ENCODE measurements at regions not wholly inside any gene's neighbourhood (a gene's known extent, or its start where the extent isn't known, plus 50 kb on each side); places are given as distances from the start of the nearest gene placed in this dataset.

DNA sequence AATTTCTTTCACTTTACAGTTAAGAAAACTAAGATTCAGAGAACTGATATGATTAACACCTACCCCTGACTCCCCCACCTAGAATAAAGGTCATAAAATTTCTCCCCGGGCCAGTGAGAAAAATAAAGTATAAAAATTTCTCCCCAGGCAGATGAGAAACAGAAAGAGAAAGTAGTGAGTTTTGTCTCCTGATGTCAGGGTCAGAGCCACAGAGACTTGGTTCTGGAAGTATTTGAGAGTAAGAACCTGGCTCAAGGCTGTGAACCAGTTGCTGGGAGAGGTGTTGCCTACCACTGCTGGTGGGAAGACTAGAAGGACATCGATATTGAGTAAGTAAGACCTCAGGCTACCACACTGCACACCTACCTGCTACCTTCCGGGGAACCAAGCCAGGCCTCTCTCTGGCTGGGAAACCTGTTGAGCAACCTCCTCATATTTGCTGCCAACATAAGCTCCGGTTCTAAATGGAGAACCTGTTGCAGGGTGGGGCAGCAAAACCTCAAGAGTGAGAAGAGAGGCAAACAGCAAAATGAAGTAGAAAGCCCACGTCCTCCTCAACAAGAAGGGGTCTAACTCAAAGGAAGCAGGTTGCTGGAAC lies 104.2 kb upstream of the PUDP start:
- TF ChIP-seq, protein P1, sequence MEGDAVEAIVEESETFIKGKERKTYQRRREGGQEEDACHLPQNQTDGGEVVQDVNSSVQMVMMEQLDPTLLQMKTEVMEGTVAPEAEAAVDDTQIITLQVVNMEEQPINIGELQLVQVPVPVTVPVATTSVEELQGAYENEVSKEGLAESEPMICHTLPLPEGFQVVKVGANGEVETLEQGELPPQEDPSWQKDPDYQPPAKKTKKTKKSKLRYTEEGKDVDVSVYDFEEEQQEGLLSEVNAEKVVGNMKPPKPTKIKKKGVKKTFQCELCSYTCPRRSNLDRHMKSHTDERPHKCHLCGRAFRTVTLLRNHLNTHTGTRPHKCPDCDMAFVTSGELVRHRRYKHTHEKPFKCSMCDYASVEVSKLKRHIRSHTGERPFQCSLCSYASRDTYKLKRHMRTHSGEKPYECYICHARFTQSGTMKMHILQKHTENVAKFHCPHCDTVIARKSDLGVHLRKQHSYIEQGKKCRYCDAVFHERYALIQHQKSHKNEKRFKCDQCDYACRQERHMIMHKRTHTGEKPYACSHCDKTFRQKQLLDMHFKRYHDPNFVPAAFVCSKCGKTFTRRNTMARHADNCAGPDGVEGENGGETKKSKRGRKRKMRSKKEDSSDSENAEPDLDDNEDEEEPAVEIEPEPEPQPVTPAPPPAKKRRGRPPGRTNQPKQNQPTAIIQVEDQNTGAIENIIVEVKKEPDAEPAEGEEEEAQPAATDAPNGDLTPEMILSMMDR (IDR thresholded peaks at IDR 0.05): no peak
- TF ChIP-seq, protein P2, sequence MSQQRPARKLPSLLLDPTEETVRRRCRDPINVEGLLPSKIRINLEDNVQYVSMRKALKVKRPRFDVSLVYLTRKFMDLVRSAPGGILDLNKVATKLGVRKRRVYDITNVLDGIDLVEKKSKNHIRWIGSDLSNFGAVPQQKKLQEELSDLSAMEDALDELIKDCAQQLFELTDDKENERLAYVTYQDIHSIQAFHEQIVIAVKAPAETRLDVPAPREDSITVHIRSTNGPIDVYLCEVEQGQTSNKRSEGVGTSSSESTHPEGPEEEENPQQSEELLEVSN (IDR thresholded peaks at IDR 0.05; ENCODE audit: borderline replicate concordance, low read depth): no peak
- no peak for TF ChIP-seq ESRRA (IDR thresholded peaks at IDR 0.05; ENCODE audit: borderline replicate concordance, low read length)
- TF ChIP-seq, protein P3, sequence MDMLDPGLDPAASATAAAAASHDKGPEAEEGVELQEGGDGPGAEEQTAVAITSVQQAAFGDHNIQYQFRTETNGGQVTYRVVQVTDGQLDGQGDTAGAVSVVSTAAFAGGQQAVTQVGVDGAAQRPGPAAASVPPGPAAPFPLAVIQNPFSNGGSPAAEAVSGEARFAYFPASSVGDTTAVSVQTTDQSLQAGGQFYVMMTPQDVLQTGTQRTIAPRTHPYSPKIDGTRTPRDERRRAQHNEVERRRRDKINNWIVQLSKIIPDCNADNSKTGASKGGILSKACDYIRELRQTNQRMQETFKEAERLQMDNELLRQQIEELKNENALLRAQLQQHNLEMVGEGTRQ (IDR thresholded peaks at IDR 0.05): no peak
- no peak for TF ChIP-seq POLR2AphosphoS2 (conservative IDR thresholded peaks at IDR 0.05; ENCODE audit: low read length)
- no peak for TF ChIP-seq BHLHE40 (IDR thresholded peaks at IDR 0.05; ENCODE audit: low read depth, low read length)
- no peak for TF ChIP-seq RCOR1 (IDR thresholded peaks at IDR 0.05; ENCODE audit: low read depth, low read length)
- TF ChIP-seq, protein P4, sequence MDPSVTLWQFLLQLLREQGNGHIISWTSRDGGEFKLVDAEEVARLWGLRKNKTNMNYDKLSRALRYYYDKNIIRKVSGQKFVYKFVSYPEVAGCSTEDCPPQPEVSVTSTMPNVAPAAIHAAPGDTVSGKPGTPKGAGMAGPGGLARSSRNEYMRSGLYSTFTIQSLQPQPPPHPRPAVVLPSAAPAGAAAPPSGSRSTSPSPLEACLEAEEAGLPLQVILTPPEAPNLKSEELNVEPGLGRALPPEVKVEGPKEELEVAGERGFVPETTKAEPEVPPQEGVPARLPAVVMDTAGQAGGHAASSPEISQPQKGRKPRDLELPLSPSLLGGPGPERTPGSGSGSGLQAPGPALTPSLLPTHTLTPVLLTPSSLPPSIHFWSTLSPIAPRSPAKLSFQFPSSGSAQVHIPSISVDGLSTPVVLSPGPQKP (IDR thresholded peaks at IDR 0.05; ENCODE audit: low read depth, low read length): no peak
- TF ChIP-seq, protein P5, sequence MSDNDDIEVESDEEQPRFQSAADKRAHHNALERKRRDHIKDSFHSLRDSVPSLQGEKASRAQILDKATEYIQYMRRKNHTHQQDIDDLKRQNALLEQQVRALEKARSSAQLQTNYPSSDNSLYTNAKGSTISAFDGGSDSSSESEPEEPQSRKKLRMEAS (IDR thresholded peaks at IDR 0.05): no peak
- TF ChIP-seq NPAS2 (CRISPR knock-in tag; IDR thresholded peaks at IDR 0.05; ENCODE audit: borderline replicate concordance): no peak
- TF ChIP-seq, protein P6, sequence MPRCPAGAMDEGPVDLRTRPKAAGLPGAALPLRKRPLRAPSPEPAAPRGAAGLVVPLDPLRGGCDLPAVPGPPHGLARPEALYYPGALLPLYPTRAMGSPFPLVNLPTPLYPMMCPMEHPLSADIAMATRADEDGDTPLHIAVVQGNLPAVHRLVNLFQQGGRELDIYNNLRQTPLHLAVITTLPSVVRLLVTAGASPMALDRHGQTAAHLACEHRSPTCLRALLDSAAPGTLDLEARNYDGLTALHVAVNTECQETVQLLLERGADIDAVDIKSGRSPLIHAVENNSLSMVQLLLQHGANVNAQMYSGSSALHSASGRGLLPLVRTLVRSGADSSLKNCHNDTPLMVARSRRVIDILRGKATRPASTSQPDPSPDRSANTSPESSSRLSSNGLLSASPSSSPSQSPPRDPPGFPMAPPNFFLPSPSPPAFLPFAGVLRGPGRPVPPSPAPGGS (IDR thresholded peaks at IDR 0.05): no peak
- TF ChIP-seq, protein P7, sequence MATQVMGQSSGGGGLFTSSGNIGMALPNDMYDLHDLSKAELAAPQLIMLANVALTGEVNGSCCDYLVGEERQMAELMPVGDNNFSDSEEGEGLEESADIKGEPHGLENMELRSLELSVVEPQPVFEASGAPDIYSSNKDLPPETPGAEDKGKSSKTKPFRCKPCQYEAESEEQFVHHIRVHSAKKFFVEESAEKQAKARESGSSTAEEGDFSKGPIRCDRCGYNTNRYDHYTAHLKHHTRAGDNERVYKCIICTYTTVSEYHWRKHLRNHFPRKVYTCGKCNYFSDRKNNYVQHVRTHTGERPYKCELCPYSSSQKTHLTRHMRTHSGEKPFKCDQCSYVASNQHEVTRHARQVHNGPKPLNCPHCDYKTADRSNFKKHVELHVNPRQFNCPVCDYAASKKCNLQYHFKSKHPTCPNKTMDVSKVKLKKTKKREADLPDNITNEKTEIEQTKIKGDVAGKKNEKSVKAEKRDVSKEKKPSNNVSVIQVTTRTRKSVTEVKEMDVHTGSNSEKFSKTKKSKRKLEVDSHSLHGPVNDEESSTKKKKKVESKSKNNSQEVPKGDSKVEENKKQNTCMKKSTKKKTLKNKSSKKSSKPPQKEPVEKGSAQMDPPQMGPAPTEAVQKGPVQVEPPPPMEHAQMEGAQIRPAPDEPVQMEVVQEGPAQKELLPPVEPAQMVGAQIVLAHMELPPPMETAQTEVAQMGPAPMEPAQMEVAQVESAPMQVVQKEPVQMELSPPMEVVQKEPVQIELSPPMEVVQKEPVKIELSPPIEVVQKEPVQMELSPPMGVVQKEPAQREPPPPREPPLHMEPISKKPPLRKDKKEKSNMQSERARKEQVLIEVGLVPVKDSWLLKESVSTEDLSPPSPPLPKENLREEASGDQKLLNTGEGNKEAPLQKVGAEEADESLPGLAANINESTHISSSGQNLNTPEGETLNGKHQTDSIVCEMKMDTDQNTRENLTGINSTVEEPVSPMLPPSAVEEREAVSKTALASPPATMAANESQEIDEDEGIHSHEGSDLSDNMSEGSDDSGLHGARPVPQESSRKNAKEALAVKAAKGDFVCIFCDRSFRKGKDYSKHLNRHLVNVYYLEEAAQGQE (IDR thresholded peaks at IDR 0.05): no peak
- TF ChIP-seq CHD2 (IDR thresholded peaks at IDR 0.05; ENCODE audit: low read length, partially characterized antibody): no peak
